HCT116 (cell line): ENCODE measurements at regions not wholly inside any gene's neighbourhood (a gene's known extent, or its start where the extent isn't known, plus 50 kb on each side); places are given as distances from the start of the nearest gene placed in this dataset.

ENCODE experiments used
- ATAC-seq: fragments of 200-7000 bp; cut with Tn5 transposase; 2 replicates; pipeline ENCODE4 v1.9.1; 2020; ENCODE audit warnings: mild to moderate bottlenecking, moderate library complexity
- BruUV-seq: library from RNA; stranded (reverse); fragments of 400-500 nt; replicated peaks from 2 replicates; lab custom pipeline; 2021; lab: Mats Ljungman, UMichigan
- CTCF ChIA-PET: fragments of 300-600 bp; sonication (Branson Sonifier 250); formaldehyde crosslinking; loops from one replicate; lab custom pipeline; 2021; ENCODE audit warnings: antibody characterized with exemption; lab: Charles Lee
- POLR2A ChIA-PET: fragments of 300-600, 350-600 bp; sonication (Branson Sonifier 250); formaldehyde crosslinking; loops from one replicate; lab custom pipeline; 2021; ENCODE audit warnings: antibody characterized with exemption; lab: Charles Lee
- RAD21 ChIA-PET, 2 experiments: fragments of 300-600 bp; sonication (Branson Sonifier 250); formaldehyde crosslinking; loops; one replicate each; lab custom pipeline; 2023; ENCODE audit warnings: low total read pairs in 2 of 2; ENCODE audit not compliant: uncharacterized antibody in 2 of 2, unreplicated experiment in 2 of 2, low non-redundant PET in 1 of 2; lab: Charles Lee
- DNase-seq: peaks from one replicate; pipeline ENCODE4 v3.0.0-alpha.2; 2010; ENCODE audit warnings: low read depth, low spot score
- H2AFZ ChIP-seq: fragments of 200-600 bp; shearing (Covaris generic), sonication (generic); 2 replicates; pipeline ENCODE4 v1.6.1; 2017; ENCODE audit warnings: low read depth, mixed run types, mixed read lengths, antibody characterized with exemption, low read length; ENCODE audit not compliant: poor library complexity, severe bottlenecking
- H3K27ac ChIP-seq: 2 replicates; pipeline ENCODE4 v1.5.1; 2012; ENCODE audit warnings: low read depth, low read length
- H3K27me3 ChIP-seq: fragments of 200-600 bp; sonication (generic); 2 replicates; pipeline ENCODE4 v1.6.1; 2016; ENCODE audit warnings: mixed run types, low read length, mixed read lengths; ENCODE audit not compliant: insufficient read depth
- H3K36me3 ChIP-seq, 2 experiments: fragments of 200-500 bp in 1 of 2; fragments of 200-600 bp in 1 of 2; sonication (Bioruptor generic) in 1 of 2; sonication (generic) in 1 of 2; 2 replicates each; pipeline versions ENCODE4 v1.5.1 to v1.6.1; 2014 to 2016; ENCODE audit warnings: low read length in 2 of 2, inconsistent platforms in 1 of 2, mixed read lengths in 1 of 2, mixed run types in 1 of 2; ENCODE audit not compliant: insufficient read depth in 2 of 2, control insufficient read depth in 1 of 2
- H3K4me1 ChIP-seq, 2 experiments: fragments of 200-600 bp in 1 of 2; sonication (generic) in 1 of 2; 2 replicates each; pipeline versions ENCODE4 v1.5.1 to v1.6.1; 2012 to 2017; ENCODE audit warnings: low read length in 2 of 2, inconsistent platforms in 1 of 2, mild to moderate bottlenecking in 1 of 2, mixed read lengths in 1 of 2, mixed run types in 1 of 2, moderate library complexity in 1 of 2; ENCODE audit not compliant: insufficient read depth in 2 of 2, control insufficient read depth in 1 of 2
- H3K4me2 ChIP-seq: fragments of 200-600 bp; sonication (generic); 2 replicates; pipeline ENCODE4 v1.6.1; 2017; ENCODE audit warnings: mixed run types, low read length, mixed read lengths
- H3K4me3 ChIP-seq, 2 experiments: fragments of 200-600 bp in 1 of 2; sonication (generic) in 1 of 2; replicated peaks in 1 of 2; 2 replicates each; pipeline ENCODE4 v1.5.1; 2011 to 2016; ENCODE audit warnings: low read length in 2 of 2, control low read depth in 1 of 2, low read depth in 1 of 2, mild to moderate bottlenecking in 1 of 2, mixed read lengths in 1 of 2, mixed run types in 1 of 2
- H3K79me2 ChIP-seq: fragments of 200-600 bp; sonication (generic); 2 replicates; pipeline ENCODE4 v1.6.1; 2017; ENCODE audit warnings: mild to moderate bottlenecking, mixed run types, low read length, moderate library complexity, mixed read lengths; ENCODE audit not compliant: insufficient read depth
- H3K9ac ChIP-seq: fragments of 200-600 bp; sonication (generic); 2 replicates; pipeline ENCODE4 v1.6.1; 2016; ENCODE audit warnings: low read length, mixed read lengths
- H3K9me2 ChIP-seq: fragments of 200-600 bp; sonication (generic), shearing (Covaris generic); 2 replicates; pipeline ENCODE4 v1.6.1; 2017; ENCODE audit warnings: mixed run types, mild to moderate bottlenecking, moderate library complexity; ENCODE audit not compliant: insufficient read depth
- H3K9me3 ChIP-seq, 2 experiments: fragments of 200-500 bp in 1 of 2; fragments of 200-600 bp in 1 of 2; sonication (Bioruptor generic) in 1 of 2; sonication (generic) in 1 of 2; 2 replicates each; pipeline ENCODE4 v1.6.1; 2014 to 2017; ENCODE audit warnings: low read length in 2 of 2, mixed read lengths in 2 of 2, inconsistent platforms in 1 of 2, low read depth in 1 of 2, mild to moderate bottlenecking in 1 of 2, mixed run types in 1 of 2, moderate library complexity in 1 of 2; ENCODE audit not compliant: control insufficient read depth in 1 of 2, insufficient read depth in 1 of 2
- H4K20me1 ChIP-seq: fragments of 200-600 bp; sonication (generic), shearing (Covaris generic); 2 replicates; pipeline ENCODE4 v1.6.1; 2017; ENCODE audit warnings: mixed run types, mild to moderate bottlenecking, moderate library complexity; ENCODE audit not compliant: insufficient read depth
- ELF1 ChIP-seq: IDR thresholded peaks from 2 replicates; pipeline ENCODE4 v1.6.1; 2012; ENCODE audit warnings: low read depth, borderline replicate concordance
- FOSL1 ChIP-seq: IDR thresholded peaks from 2 replicates; pipeline ENCODE4 v1.6.1; 2012; ENCODE audit warnings: low read depth
- JUND ChIP-seq: IDR thresholded peaks from 2 replicates; pipeline ENCODE4 v1.6.1; 2012
- MAX ChIP-seq: IDR thresholded peaks from 2 replicates; pipeline ENCODE4 v1.6.1; 2012
- POLR2A ChIP-seq: IDR thresholded peaks from 2 replicates; pipeline ENCODE4 v1.7.0; 2011; ENCODE audit warnings: borderline replicate concordance; ENCODE audit not compliant: insufficient read depth, insufficient read length; ENCODE audit errors: extremely low read depth
- REST ChIP-seq: IDR thresholded peaks from 2 replicates; pipeline ENCODE4 v1.6.1; 2012; ENCODE audit warnings: low read depth
- SIN3A ChIP-seq: IDR thresholded peaks from 2 replicates; pipeline ENCODE4 v1.6.1; 2012; ENCODE audit warnings: low read depth
- SRF ChIP-seq: IDR thresholded peaks from 2 replicates; pipeline ENCODE4 v1.6.1; 2012; ENCODE audit warnings: low read depth
- TCF7L2 ChIP-seq: IDR thresholded peaks from 2 replicates; pipeline ENCODE4 v1.7.0; 2011; ENCODE audit warnings: borderline replicate concordance, inconsistent platforms; ENCODE audit not compliant: insufficient read depth, insufficient read length; ENCODE audit errors: extremely low read depth
- ZFX ChIP-seq: fragments of 450-650 bp; IDR thresholded peaks from 2 replicates; pipeline ENCODE4 v1.6.1; 2017
- ZNF274 ChIP-seq: fragments of 200-500 bp; sonication (Bioruptor generic); IDR thresholded peaks from 2 replicates; pipeline ENCODE4 v1.6.1; 2014; ENCODE audit warnings: mild to moderate bottlenecking, low read depth, low read length, inconsistent platforms
- intact Hi-C: fragments of 100-400 bp; cut with micrococcal nuclease; formaldehyde crosslinking; loops from 2 replicates; pipeline ENCODE4 v1.10.0; 2022

- Histone ChIP-seq H4K20me1 (no peaks in the 10 kb centered on the region), H3K4me2 (no peak overlapping the region), H2AFZ (no peak overlapping the region), H3K36me3 (no peaks in the 10 kb centered on the region), H3K79me2 (no peaks in the 10 kb centered on the region), H3K4me3 (no peak overlapping the region), H3K27ac (no peak overlapping the region), H3K9ac (no peak overlapping the region), H3K4me1 (no peaks in the 10 kb centered on the region), H3K27me3 (no peaks in the 10 kb centered on the region), H3K9me3 (peaks cover 4 to 30% of the 10 kb centered on the region in 2 experiments; a peak in 2 of 4 replicates), H3K9me2 (no peaks in the 10 kb centered on the region)
- intact Hi-C loops, result no loop called here
- ATAC-seq (no peak), DNase-seq (no peak)
- BruUV-seq, result no TSS peak
- ChIA-PET CTCF (no interaction called here), POLR2A (no interaction called here), RAD21 (no interaction called here)
- TF ChIP-seq MAX, result no peak
- TF ChIP-seq SRF, result no peak
- TF ChIP-seq ZNF274, result no peak
- no peak for TF ChIP-seq FOSL1
- TF ChIP-seq ELF1, result no peak
- TF ChIP-seq POLR2A, result no peak
- TF ChIP-seq REST, result no peak
- TF ChIP-seq ZFX, result no peak
- no peak for TF ChIP-seq JUND
- TF ChIP-seq SIN3A, result no peak
- no peak for TF ChIP-seq TCF7L2
Measured at GRCh38 chr11:24132471-24132870, 364.4 kb upstream of the LUZP2 start.
